HCT116 (cell line): ENCODE measurements at regions not wholly inside any gene's neighbourhood (a gene's known extent, or its start where the extent isn't known, plus 50 kb on each side); places are given as distances from the start of the nearest gene placed in this dataset.

Source experiments
- ATAC-seq: fragments of 200-7000 bp; cut with Tn5 transposase; 2 replicates; pipeline ENCODE4 v1.9.1; 2020; ENCODE audit warnings: mild to moderate bottlenecking, moderate library complexity
- BruUV-seq: library from RNA; stranded (reverse); fragments of 400-500 nt; replicated peaks from 2 replicates; lab custom pipeline; 2021; lab: Mats Ljungman, UMichigan
- CTCF ChIA-PET: fragments of 300-600 bp; sonication (Branson Sonifier 250); formaldehyde crosslinking; loops from one replicate; lab custom pipeline; 2021; ENCODE audit warnings: antibody characterized with exemption; lab: Charles Lee
- POLR2A ChIA-PET: fragments of 300-600, 350-600 bp; sonication (Branson Sonifier 250); formaldehyde crosslinking; loops from one replicate; lab custom pipeline; 2021; ENCODE audit warnings: antibody characterized with exemption; lab: Charles Lee
- RAD21 ChIA-PET, 2 experiments: fragments of 300-600 bp; sonication (Branson Sonifier 250); formaldehyde crosslinking; loops; one replicate each; lab custom pipeline; 2023; ENCODE audit warnings: low total read pairs in 2 of 2; ENCODE audit not compliant: uncharacterized antibody in 2 of 2, unreplicated experiment in 2 of 2, low non-redundant PET in 1 of 2; lab: Charles Lee
- DNase-seq: peaks from one replicate; pipeline ENCODE4 v3.0.0-alpha.2; 2010; ENCODE audit warnings: low read depth, low spot score
- H2AFZ ChIP-seq: fragments of 200-600 bp; shearing (Covaris generic), sonication (generic); 2 replicates; pipeline ENCODE4 v1.6.1; 2017; ENCODE audit warnings: low read depth, mixed run types, mixed read lengths, antibody characterized with exemption, low read length; ENCODE audit not compliant: poor library complexity, severe bottlenecking
- H3K27ac ChIP-seq: 2 replicates; pipeline ENCODE4 v1.5.1; 2012; ENCODE audit warnings: low read depth, low read length
- H3K27me3 ChIP-seq: fragments of 200-600 bp; sonication (generic); 2 replicates; pipeline ENCODE4 v1.6.1; 2016; ENCODE audit warnings: mixed run types, low read length, mixed read lengths; ENCODE audit not compliant: insufficient read depth
- H3K36me3 ChIP-seq, 2 experiments: fragments of 200-500 bp in 1 of 2; fragments of 200-600 bp in 1 of 2; sonication (Bioruptor generic) in 1 of 2; sonication (generic) in 1 of 2; 2 replicates each; pipeline versions ENCODE4 v1.5.1 to v1.6.1; 2014 to 2016; ENCODE audit warnings: low read length in 2 of 2, inconsistent platforms in 1 of 2, mixed read lengths in 1 of 2, mixed run types in 1 of 2; ENCODE audit not compliant: insufficient read depth in 2 of 2, control insufficient read depth in 1 of 2
- H3K4me1 ChIP-seq, 2 experiments: fragments of 200-600 bp in 1 of 2; sonication (generic) in 1 of 2; 2 replicates each; pipeline versions ENCODE4 v1.5.1 to v1.6.1; 2012 to 2017; ENCODE audit warnings: low read length in 2 of 2, inconsistent platforms in 1 of 2, mild to moderate bottlenecking in 1 of 2, mixed read lengths in 1 of 2, mixed run types in 1 of 2, moderate library complexity in 1 of 2; ENCODE audit not compliant: insufficient read depth in 2 of 2, control insufficient read depth in 1 of 2
- H3K4me2 ChIP-seq: fragments of 200-600 bp; sonication (generic); 2 replicates; pipeline ENCODE4 v1.6.1; 2017; ENCODE audit warnings: mixed run types, low read length, mixed read lengths
- H3K4me3 ChIP-seq, 2 experiments: fragments of 200-600 bp in 1 of 2; sonication (generic) in 1 of 2; replicated peaks in 1 of 2; 2 replicates each; pipeline ENCODE4 v1.5.1; 2011 to 2016; ENCODE audit warnings: low read length in 2 of 2, control low read depth in 1 of 2, low read depth in 1 of 2, mild to moderate bottlenecking in 1 of 2, mixed read lengths in 1 of 2, mixed run types in 1 of 2
- H3K79me2 ChIP-seq: fragments of 200-600 bp; sonication (generic); 2 replicates; pipeline ENCODE4 v1.6.1; 2017; ENCODE audit warnings: mild to moderate bottlenecking, mixed run types, low read length, moderate library complexity, mixed read lengths; ENCODE audit not compliant: insufficient read depth
- H3K9ac ChIP-seq: fragments of 200-600 bp; sonication (generic); 2 replicates; pipeline ENCODE4 v1.6.1; 2016; ENCODE audit warnings: low read length, mixed read lengths
- H3K9me2 ChIP-seq: fragments of 200-600 bp; sonication (generic), shearing (Covaris generic); 2 replicates; pipeline ENCODE4 v1.6.1; 2017; ENCODE audit warnings: mixed run types, mild to moderate bottlenecking, moderate library complexity; ENCODE audit not compliant: insufficient read depth
- H3K9me3 ChIP-seq, 2 experiments: fragments of 200-500 bp in 1 of 2; fragments of 200-600 bp in 1 of 2; sonication (Bioruptor generic) in 1 of 2; sonication (generic) in 1 of 2; 2 replicates each; pipeline ENCODE4 v1.6.1; 2014 to 2017; ENCODE audit warnings: low read length in 2 of 2, mixed read lengths in 2 of 2, inconsistent platforms in 1 of 2, low read depth in 1 of 2, mild to moderate bottlenecking in 1 of 2, mixed run types in 1 of 2, moderate library complexity in 1 of 2; ENCODE audit not compliant: control insufficient read depth in 1 of 2, insufficient read depth in 1 of 2
- H4K20me1 ChIP-seq: fragments of 200-600 bp; sonication (generic), shearing (Covaris generic); 2 replicates; pipeline ENCODE4 v1.6.1; 2017; ENCODE audit warnings: mixed run types, mild to moderate bottlenecking, moderate library complexity; ENCODE audit not compliant: insufficient read depth
- ATF3 ChIP-seq: IDR thresholded peaks from 2 replicates; pipeline ENCODE4 v1.6.1; 2012
- CEBPB ChIP-seq: IDR thresholded peaks from 2 replicates; pipeline ENCODE4 v1.6.1; 2012; ENCODE audit warnings: low read depth
- CTCF ChIP-seq, 3 experiments: fragments of 200-600 bp in 1 of 3; sonication (generic) in 1 of 3; IDR thresholded peaks in 2 of 3; conservative IDR thresholded peaks in 1 of 3; 2 replicates each; pipeline ENCODE4 v1.5.1; 2012 to 2017; ENCODE audit warnings: low read depth in 2 of 3, low read length in 2 of 3, antibody characterized with exemption in 1 of 3, borderline replicate concordance in 1 of 3, control low read depth in 1 of 3, mild to moderate bottlenecking in 1 of 3, mixed read lengths in 1 of 3, mixed run types in 1 of 3, moderate library complexity in 1 of 3; ENCODE audit not compliant: insufficient read depth in 1 of 3
- EGR1 ChIP-seq: IDR thresholded peaks from 2 replicates; pipeline ENCODE4 v1.6.1; 2012; ENCODE audit warnings: low read depth
- ELF1 ChIP-seq: IDR thresholded peaks from 2 replicates; pipeline ENCODE4 v1.6.1; 2012; ENCODE audit warnings: low read depth, borderline replicate concordance
- EZH2phosphoT487 ChIP-seq: fragments of 200-600 bp; IDR thresholded peaks from 2 replicates; pipeline ENCODE4 v1.6.1; 2018; ENCODE audit warnings: antibody characterized with exemption, borderline replicate concordance
- JUND ChIP-seq: IDR thresholded peaks from 2 replicates; pipeline ENCODE4 v1.6.1; 2012
- MAX ChIP-seq: IDR thresholded peaks from 2 replicates; pipeline ENCODE4 v1.6.1; 2012
- RAD21 ChIP-seq: IDR thresholded peaks from 2 replicates; pipeline ENCODE4 v1.6.1; 2012; ENCODE audit warnings: low read depth, mild to moderate bottlenecking
- REST ChIP-seq: IDR thresholded peaks from 2 replicates; pipeline ENCODE4 v1.6.1; 2012; ENCODE audit warnings: low read depth
- SIN3A ChIP-seq: IDR thresholded peaks from 2 replicates; pipeline ENCODE4 v1.6.1; 2012; ENCODE audit warnings: low read depth
- SRF ChIP-seq: IDR thresholded peaks from 2 replicates; pipeline ENCODE4 v1.6.1; 2012; ENCODE audit warnings: low read depth
- TCF7L2 ChIP-seq: IDR thresholded peaks from 2 replicates; pipeline ENCODE4 v1.7.0; 2011; ENCODE audit warnings: borderline replicate concordance, inconsistent platforms; ENCODE audit not compliant: insufficient read depth, insufficient read length; ENCODE audit errors: extremely low read depth
- intact Hi-C: fragments of 100-400 bp; cut with micrococcal nuclease; formaldehyde crosslinking; loops from 2 replicates; pipeline ENCODE4 v1.10.0; 2022

GRCh38 chr2:129192117-129192516 is 787.3 kb upstream of the RAB6C start:
- ATAC-seq: no peak; the same call in 1 of the 2 replicates
- intact Hi-C loops: no loop called here
- no peaks in the 10 kb centered on the region for H3K9me3 ChIP-seq
- no peak overlapping the region for H3K4me3 ChIP-seq
- no peaks in the 10 kb centered on the region for H3K79me2 ChIP-seq
- ChIA-PET CTCF (no interaction called here), RAD21 (no interaction called here), POLR2A (no interaction called here)
- BruUV-seq: no TSS peak
- H3K27me3 ChIP-seq: peaks cover 9% of the 10 kb centered on the region; the same call in 1 of the 2 replicates
- no peak overlapping the region for H3K9ac ChIP-seq
- no peak overlapping the region for H3K27ac ChIP-seq
- no peaks in the 10 kb centered on the region for H3K9me2 ChIP-seq
- TF ChIP-seq CTCF (IDR thresholded peaks at IDR 0.05 in 2 of 3, conservative IDR thresholded peaks at IDR 0.05 in 1 of 3; ENCODE audit: borderline replicate concordance in 1 of 3, insufficient read depth in 1 of 3, low read depth in 2 of 3, low read length in 2 of 3) (peak in 2 of 3 experiments; percentile 15 to 35; a peak in 1 of 6 replicates), JUND (no peak), SRF (no peak), RAD21 (0 out of 2 replicates have a peak, but pooled peaks have one; percentile 11)
- H3K4me2 ChIP-seq: 0 out of 2 replicates have a peak overlapping the region, but pooled peaks have one; percentile 56
- peaks cover 0 to 23% of the 10 kb centered on the region in 2 experiments; a peak in 2 of 4 replicates for H3K4me1 ChIP-seq
- no peaks in the 10 kb centered on the region for H3K36me3 ChIP-seq
- H4K20me1 ChIP-seq: no peaks in the 10 kb centered on the region
- H2AFZ ChIP-seq: no peak overlapping the region
- no peak for DNase-seq

GRCh38 chr2:129192841-129193253 is 786.6 kb upstream of the RAB6C start:
- H3K36me3 ChIP-seq: no peaks in the 10 kb centered on the region
- peaks cover 9% of the 10 kb centered on the region for H3K27me3 ChIP-seq
- H4K20me1 ChIP-seq: no peaks in the 10 kb centered on the region
- H3K27ac ChIP-seq: no peak overlapping the region
- no peak overlapping the region for H3K4me3 ChIP-seq
- no peak overlapping the region for H2AFZ ChIP-seq
- no peaks in the 10 kb centered on the region for H3K9me2 ChIP-seq
- DNase-seq (no peak), ATAC-seq (no peak)
- intact Hi-C loops: no loop called here
- RAD21 ChIA-PET: no interaction called here
- TF ChIP-seq MAX (no peak), REST (no peak), ATF3 (no peak), SIN3A (no peak), EZH2phosphoT487 (no peak), SRF (no peak), EGR1 (no peak), JUND (no peak), RAD21 (no peak), ELF1 (no peak), TCF7L2 (no peak), CEBPB (no peak)
- CTCF ChIA-PET: no interaction called here
- H3K9ac ChIP-seq: no peak overlapping the region
- POLR2A ChIA-PET: no interaction called here
- H3K9me3 ChIP-seq: no peaks in the 10 kb centered on the region
- BruUV-seq: no TSS peak
- H3K79me2 ChIP-seq: no peaks in the 10 kb centered on the region
- no peak overlapping the region for H3K4me2 ChIP-seq
- H3K4me1 ChIP-seq: peaks cover 0 to 23% of the 10 kb centered on the region in 2 experiments; a peak in 2 of 4 replicates
